GM19193 (cell line): ENCODE measurements at regions not wholly inside any gene's neighbourhood (a gene's known extent, or its start where the extent isn't known, plus 50 kb on each side); places are given as distances from the start of the nearest gene placed in this dataset.

Experiments used
- POLR2A ChIP-seq: IDR thresholded peaks from 4 replicates; pipeline ENCODE4 v1.6.1; 2011; ENCODE audit not compliant: insufficient read depth, insufficient read length; ENCODE audit errors: extremely low read depth

DNA sequence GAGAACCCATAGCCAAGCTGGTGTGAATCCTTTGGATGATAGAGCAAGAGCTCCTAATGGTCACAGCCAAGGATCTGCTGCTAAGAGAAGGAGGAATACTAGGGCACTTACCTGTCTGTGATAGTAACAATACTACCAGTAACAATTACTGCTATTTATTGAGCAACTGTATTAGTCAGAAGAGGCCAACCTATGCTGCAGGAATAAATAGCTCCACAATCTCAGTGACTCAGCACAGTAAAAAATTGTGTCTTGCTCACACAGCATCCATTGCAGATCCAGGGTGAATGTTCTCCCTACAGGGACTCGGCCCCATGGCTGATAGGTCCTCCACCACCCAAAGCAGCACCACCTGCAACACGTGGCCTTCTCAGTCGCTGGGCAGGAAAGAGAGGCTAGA, 257.6 kb upstream of the ZMIZ1 start:
- TF ChIP-seq POLR2A = no peak

DNA sequence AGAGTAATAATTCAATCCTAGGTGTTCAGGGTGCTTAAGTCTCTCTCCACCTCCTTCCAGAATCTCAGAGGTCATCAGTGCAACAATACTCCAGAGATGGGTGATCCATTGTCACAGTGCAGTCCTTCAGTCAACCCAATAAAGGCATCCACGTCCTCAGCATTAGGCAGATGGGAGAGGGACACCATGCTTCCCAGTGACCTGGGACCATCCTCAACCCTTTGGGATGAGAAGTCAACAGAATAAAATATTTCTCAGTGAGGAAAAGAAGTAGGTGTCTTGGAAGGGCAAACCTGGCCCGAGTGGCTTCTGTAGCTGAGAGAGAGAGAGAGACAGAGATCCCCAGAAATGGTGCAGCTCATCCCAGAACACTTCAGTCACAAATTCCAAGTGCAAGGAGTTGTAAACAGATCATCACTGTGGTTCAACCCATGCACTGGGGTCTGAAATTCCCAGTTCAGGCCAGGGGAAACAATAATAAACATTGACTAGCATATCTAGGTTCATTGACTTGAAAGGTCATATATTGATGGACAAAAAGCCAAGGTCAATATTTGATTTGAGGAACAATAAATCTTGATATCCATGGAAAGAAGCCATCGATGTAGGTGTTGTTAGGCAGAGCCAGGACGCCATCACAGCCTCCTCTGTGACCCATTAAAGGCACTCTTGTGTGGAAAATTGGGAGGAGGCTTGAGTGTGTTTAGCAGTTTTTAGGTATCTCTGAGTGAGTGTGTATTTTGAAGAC, 256.0 kb upstream of the ZMIZ1 start:
- TF ChIP-seq POLR2A = no peak

DNA sequence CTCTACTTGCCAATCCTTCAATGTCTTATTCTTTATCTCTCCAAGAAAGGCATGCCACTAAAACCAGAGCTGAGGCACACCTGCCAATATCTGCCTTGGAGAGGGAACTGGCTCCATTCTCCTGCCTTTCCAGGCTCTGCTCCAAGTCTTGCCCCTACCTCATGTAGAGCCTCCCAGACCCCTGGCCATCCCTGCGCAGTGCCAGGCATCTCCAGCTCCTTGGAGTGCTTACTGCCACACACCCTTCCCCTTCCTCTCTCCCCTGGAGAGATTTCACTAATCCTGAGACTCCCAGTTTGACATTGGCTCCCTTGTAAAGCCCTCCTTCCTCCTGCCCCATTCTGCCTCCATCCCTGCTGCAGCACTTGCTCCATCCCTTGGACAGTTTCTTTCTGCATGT, 255.2 kb upstream of the ZMIZ1 start:
- TF ChIP-seq POLR2A = no peak

DNA sequence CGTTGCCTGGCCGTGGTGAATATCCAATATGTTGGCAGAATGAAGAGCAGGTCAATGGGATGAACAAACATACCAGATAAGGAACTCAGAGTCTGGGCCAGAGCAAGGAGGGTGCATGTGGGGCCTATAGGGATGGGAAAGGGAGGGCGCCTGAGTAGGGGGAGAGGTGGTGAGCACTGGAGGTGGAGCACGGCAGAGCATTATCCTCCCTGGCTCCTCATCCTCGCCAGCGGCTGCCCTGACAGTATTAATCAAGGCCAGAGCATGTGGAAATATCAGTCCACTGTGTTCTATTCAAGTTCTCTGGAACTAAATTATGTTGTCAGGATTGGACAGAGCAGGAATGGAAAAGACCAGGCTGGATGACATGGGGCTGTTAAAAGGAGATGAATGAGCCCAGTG, 254.8 kb upstream of the ZMIZ1 start:
- no peak for TF ChIP-seq POLR2A

DNA sequence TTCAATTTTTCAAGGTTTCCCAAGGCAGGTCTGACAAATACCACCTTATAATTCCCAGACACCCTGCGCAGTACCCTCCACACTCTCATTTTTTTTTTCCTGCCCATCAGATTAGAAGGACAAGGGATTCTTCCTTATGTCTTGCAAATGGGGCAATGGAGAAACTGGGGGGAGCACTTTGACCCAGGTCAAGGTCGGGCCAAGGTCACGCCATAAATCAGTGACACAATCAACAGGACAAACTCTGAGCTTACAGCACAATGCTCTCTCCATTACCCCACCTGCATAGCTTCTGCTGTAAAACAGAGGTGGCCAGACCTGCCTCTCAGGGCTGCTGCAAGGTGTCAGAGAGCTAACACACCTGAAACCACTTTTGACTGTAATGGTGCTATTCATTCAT, 254.4 kb upstream of the ZMIZ1 start:
- TF ChIP-seq POLR2A = no peak

DNA sequence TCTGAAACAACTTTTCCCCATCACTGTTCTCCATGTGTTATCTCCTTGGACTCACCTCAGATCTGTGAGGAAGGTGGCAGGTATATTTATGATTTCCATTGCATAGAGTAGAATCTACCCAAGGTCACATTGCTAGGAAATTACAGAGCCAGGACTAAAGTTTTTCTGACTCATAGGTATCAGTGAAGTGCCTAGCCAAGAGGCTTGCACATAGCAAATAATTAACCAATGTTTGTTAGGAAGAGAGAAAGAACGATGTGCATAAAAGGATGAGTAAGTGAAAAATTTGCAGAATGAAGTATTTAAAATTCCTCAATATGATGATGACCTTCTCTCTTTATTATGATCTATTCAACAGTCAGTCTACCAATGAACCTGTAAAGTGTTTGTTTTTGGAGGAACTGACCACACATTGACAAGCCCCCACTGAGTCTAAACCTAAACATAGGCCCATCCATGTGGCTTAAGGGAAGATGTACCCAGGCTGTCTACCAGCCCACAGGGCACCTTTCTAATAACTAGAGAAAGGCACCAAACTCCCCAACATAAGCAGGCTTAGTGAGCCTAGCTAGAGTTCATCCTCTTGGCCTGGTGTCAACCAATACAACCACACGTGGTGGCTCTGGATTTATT, 252.9 kb upstream of the ZMIZ1 start:
- TF ChIP-seq POLR2A = no peak

DNA sequence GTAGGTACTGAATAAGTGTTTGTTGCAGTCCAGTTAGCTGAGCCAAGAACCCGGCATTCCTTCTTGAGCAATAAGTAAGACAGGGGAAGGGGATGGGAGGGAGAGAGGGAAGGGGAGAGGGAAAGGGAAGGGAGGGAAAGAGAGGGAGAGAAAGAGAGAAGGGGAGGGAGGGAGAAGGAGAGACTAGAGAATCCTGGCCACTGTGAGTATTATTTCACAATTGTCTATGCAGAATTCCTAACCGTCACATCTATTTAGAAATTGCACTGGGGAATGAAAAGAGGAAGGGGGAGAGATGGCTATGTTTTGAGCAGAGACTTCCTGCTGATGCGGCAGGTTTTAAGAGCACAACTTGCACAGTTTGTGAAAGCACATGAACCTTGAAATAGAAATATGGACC, 251.4 kb upstream of the ZMIZ1 start:
- TF ChIP-seq POLR2A = no peak

DNA sequence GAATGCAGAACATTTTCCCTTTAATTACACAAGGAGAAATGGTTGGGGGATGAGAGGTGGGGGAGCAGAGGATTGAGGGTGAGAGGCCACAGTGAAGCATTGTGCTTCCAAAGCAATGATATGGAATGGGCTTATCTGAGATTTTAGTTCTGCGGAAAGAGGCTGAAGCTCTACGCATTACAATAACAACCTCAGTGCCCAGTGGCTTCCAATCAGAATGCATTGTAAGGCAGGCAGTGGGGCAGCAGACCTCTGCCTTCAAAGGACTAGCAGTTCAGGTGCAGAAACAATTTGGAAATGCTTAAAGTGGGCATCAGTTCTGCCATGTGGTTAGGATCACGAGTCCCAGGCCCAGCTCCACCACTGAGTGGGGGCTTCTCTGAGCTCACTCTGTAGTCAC, 251.0 kb upstream of the ZMIZ1 start:
- TF ChIP-seq POLR2A = no peak

DNA sequence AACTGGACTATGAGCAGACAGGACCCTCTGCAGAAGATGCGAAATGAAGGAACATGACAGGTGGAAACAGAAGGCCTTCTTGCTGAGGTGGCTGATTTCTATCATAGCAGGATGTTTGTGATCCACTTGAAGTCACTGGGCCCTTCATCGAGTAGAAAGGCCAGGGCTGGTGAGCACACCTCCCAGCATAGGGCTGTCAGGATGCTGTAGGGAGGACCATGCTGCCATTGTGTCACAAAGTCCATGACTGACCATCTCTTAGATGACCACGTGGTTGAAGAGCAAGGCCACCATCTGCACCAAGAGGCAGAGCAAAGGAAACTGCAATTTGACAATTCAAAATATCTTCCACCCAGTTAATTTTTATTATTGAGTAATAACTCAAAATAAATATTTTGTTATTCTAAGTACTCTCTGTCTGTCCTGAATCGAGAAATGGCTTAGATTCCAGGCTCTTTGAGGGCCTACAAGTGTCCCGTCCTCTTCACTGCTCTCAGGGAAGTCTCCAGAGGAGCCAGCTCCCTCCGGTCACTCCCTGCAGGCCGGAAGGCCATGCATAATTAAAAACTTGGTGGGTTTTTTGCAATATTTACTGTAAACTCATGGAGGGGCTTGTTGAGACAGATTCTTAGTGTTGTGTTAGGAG, 249.3 kb upstream of the ZMIZ1 start:
- TF ChIP-seq POLR2A = no peak

DNA sequence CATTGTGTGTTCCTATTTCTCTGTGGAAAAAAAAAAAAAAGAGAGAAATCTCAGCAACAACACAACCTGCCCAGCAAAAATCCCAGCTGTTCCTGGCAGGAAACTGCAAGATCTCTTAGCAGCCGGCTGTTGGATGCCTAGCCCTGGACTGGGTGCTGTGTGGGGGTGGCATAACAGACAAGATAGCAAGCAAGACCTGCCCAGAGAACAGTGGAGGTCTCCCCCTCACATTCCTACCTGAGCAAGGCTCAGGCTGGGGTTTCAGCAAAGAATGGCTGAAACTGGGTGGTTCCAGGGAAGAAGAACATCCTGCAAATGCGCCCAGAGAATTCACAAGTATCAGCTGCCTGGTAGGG, 248.8 kb upstream of the ZMIZ1 start:
- TF ChIP-seq POLR2A = no peak

DNA sequence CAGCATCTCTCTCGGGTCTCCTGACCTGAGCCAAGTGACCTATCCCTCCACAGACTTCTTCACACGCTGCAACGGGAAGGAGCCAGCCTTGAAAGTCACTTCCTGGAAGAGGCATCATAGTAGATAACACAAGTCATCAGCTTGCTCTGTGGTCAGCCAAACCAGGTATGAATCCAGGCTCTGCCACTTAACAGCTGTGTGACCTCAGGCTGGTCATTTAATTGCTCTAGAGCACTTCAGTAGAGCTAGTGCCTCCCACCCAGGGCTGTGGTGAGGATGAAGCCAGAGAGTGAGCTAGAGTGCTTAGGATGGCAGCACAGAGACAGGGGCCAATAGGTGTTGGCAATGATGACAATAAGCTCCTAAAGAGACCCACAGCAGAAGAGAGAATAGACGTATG, 247.7 kb upstream of the ZMIZ1 start:
- no peak for TF ChIP-seq POLR2A

DNA sequence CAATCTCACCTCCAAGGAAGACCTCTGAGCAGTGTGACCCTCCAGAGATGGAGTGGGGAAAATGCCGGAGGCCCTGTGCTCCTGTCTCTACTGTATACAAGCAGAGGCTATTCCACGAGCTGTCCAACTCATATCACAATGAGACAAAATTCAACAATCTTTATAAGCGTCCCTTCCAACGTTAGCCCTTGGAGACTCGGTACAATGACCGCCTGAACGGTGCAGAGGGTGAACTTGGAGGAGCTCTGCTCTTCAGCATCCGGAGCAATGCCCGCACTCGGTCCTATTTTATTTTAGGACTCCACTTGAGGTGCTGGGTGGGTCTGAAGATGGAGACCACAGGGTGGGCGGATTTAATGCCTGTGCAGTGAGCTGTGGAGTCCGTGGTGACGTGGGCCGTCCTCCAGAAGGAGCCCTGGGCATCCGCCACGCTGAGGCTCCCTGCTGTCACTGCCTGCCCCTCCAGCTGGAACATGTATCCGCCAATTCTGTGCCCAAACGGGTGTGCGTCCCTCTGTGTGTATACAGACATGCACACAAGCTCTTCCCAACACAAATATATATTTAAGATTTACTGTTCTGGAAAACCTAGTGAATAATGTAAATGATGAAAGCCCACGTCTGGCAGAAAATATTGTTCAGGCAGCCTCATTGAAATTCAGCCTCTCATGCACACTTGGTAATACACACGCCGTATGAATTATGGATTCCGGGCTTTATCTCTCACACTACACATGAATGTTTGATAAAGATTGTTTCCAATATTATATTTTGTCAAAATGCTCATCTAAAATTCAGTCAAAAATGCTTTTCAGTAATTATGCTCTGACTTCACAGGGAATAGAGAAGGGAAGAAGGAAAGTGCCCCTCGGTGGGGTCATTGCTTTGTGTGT, 239.9 kb upstream of the ZMIZ1 start:
- TF ChIP-seq POLR2A = no peak

DNA sequence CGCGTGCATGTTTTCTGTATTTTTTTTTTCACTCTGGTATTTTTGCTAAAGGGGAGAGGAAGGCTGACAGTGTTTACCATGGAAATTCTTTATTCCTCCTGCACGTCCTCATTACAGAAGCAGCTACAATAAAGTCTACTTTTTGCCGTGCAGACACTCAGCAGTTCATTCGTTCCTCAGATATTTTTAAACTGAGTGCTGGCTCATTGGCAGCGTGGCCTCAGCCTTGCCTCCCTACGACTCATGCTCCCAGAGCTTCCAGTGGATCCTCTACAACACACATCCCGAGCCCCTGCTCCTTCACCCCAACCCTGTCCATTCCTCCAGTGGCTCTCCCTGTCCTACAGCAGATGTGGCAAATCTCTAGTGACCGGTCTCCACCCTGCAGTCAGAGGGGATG, 239.2 kb upstream of the ZMIZ1 start:
- no peak for TF ChIP-seq POLR2A

DNA sequence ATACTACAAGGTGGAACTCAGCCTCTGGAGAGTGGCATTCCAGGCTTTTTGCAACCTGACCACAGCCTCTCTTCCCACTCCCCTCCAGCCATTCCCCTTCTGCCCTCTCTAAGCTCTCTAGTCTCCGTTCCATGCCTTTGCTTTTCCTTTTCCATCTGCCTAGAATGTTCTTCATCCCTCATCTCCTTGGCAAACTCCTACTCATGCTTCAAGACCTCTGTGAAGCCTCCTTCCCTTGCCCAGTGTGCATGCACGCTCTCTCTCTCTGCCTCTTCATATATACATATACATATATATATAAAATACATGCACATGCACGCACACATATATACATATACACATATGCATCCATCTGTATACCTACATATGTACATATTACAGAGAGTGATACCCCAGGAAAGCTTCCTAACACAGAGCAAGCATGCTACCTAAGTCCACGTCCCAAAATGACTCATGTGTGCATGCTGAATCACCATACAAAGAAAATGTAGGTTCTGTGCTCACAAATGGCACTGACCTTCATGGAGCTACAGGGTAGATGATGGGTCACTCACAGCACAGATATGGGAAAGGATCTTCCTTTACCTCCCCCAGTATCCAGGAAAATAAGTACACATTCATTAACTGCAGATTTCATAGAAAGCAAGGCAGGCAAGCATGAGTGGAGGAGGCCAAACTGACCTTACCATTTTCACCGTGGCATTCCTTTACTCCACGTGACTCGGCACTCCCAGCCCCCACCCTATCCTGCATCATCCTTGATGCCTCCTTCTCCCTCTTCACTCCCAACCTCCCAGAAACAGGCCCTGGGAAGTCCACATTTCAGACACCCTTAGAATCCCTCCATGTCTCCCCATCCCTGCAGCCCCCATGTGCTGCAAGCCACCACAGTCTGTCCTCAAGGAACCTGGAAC, 238.4 kb upstream of the ZMIZ1 start:
- no peak for TF ChIP-seq POLR2A
